Choroid plexus epithelial cell (primary cell): ENCODE measurements at regions not wholly inside any gene's neighbourhood (a gene's known extent, or its start where the extent isn't known, plus 50 kb on each side); places are given as distances from the start of the nearest gene placed in this dataset.
"Not testable (repeated sequence)": the region's sequence is repeated elsewhere in the genome, so short reads cannot be mapped to it uniquely, and the experiment has no call there.

Experiments used
- DNase-seq: peaks from one replicate; pipeline ENCODE4 v3.0.0-alpha.2; 2010; ENCODE audit warnings: low read depth
- H3K4me3 ChIP-seq: 2 replicates; pipeline ENCODE4 v1.5.1; 2011; ENCODE audit warnings: low read depth, mild to moderate bottlenecking, control low read depth, low read length, moderate library complexity
- CTCF ChIP-seq: conservative IDR thresholded peaks from 2 replicates; pipeline ENCODE4 v1.5.1; 2011; ENCODE audit warnings: low read depth, mild to moderate bottlenecking, control low read depth, inconsistent platforms, low read length, moderate library complexity

- TF ChIP-seq CTCF: no peak
- no peak overlapping the region for H3K4me3 ChIP-seq
Measured at GRCh38 chr2:31788273-31788672, 207.5 kb upstream of the SRD5A2 start.

GRCh38 chr2:31785876-31786275 lies 205.1 kb upstream of the SRD5A2 start:
- H3K4me3 ChIP-seq: no peak overlapping the region
- DNase-seq: no peak
- no peak for TF ChIP-seq CTCF

More at GRCh38 chr2:31788273-31788672, 207.5 kb upstream of the SRD5A2 start:
- no peak for DNase-seq

- no peak overlapping the region for H3K4me3 ChIP-seq
- no peak for TF ChIP-seq CTCF
- DNase-seq: no peak
Measured at GRCh38 chr2:31784868-31785267, 204.1 kb upstream of the SRD5A2 start.

- H3K4me3 ChIP-seq, DNase-seq: not testable (repeated sequence)
Measured at GRCh38 chr2:31783446-31784091, 202.8 kb upstream of the SRD5A2 start.

- H3K4me3 ChIP-seq: no peak overlapping the region
- DNase-seq: no peak
- TF ChIP-seq CTCF: no peak
Measured at GRCh38 chr2:31778153-31778552, 197.4 kb upstream of the SRD5A2 start.

GRCh38 chr2:31770741-31771140 lies 190.0 kb upstream of the SRD5A2 start:
- no peak overlapping the region for H3K4me3 ChIP-seq
- no peak for TF ChIP-seq CTCF
- no peak for DNase-seq

- no peak for DNase-seq
- no peak overlapping the region for H3K4me3 ChIP-seq
- TF ChIP-seq CTCF: no peak
Measured at GRCh38 chr2:31765078-31765945, 184.6 kb upstream of the SRD5A2 start.
